NB4 (cell line): ENCODE measurements at regions not wholly inside any gene's neighbourhood (a gene's known extent, or its start where the extent isn't known, plus 50 kb on each side); places are given as distances from the start of the nearest gene placed in this dataset.

Experiments
- CTCF ChIP-seq: IDR thresholded peaks from one replicate; pipeline ENCODE4 v1.5.1; 2012; ENCODE audit warnings: low read depth, low read length
- MYC ChIP-seq: IDR thresholded peaks from 2 replicates; pipeline ENCODE4 v1.6.1; 2011; ENCODE audit warnings: low read depth, low read length
- POLR2A ChIP-seq: IDR thresholded peaks from 2 replicates; pipeline ENCODE4 v1.6.1; 2011; ENCODE audit warnings: mild to moderate bottlenecking; ENCODE audit not compliant: insufficient read length; ENCODE audit errors: extremely low read depth
- TF ChIP-seq, protein P1 (sequence below): IDR thresholded peaks from 2 replicates; pipeline ENCODE4 v1.6.1; 2011; ENCODE audit warnings: low read depth, low read length

GRCh38 chr7:140281255-140281654, 104.5 kb upstream of the KDM7A start:
- TF ChIP-seq CTCF (no peak), POLR2A (no peak), MYC (no peak)
- TF ChIP-seq, protein P1, sequence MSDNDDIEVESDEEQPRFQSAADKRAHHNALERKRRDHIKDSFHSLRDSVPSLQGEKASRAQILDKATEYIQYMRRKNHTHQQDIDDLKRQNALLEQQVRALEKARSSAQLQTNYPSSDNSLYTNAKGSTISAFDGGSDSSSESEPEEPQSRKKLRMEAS: no peak
